ACHN (cell line): ENCODE measurements at regions not wholly inside any gene's neighbourhood (a gene's known extent, or its start where the extent isn't known, plus 50 kb on each side); places are given as distances from the start of the nearest gene placed in this dataset.
"Not testable (repeated sequence)": the region's sequence is repeated elsewhere in the genome, so short reads cannot be mapped to it uniquely, and the experiment has no call there.

Experiments used
- DNase-seq: peaks from one replicate; pipeline ENCODE4 v3.0.0-alpha.2; 2015
- in situ Hi-C: cut with HindIII; loops from 2 replicates; pipeline ENCODE4 v1.10.0; 2017; ENCODE audit warnings: low sequenced_read_pairs, low pct_ligation_motif_present, low pct_unique_long_range_greater_than_20kb

- no peak for DNase-seq
- in situ Hi-C loops = no loop called here
Measured at GRCh38 chr7:90111-91063, 102.0 kb upstream of the FAM20C start.

- no peak for DNase-seq
- in situ Hi-C loops = no loop called here
Measured at GRCh38 chr7:91396-92175, 100.8 kb upstream of the FAM20C start.

- no peak for DNase-seq
- in situ Hi-C loops = no loop called here
Measured at GRCh38 chr7:92231-92674, 100.1 kb upstream of the FAM20C start.

GRCh38 chr7:92888-93672 is 99.3 kb upstream of the FAM20C start:
- in situ Hi-C loops = no loop called here

GRCh38 chr7:94251-94801 is 98.0 kb upstream of the FAM20C start:
- in situ Hi-C loops = no loop called here
- DNase-seq = no peak

More at GRCh38 chr7:92888-93672, 99.3 kb upstream of the FAM20C start:
- DNase-seq = no peak

GRCh38 chr7:95180-95862 is 97.0 kb upstream of the FAM20C start:
- DNase-seq = no peak
- in situ Hi-C loops = no loop called here

- no peak for DNase-seq
- in situ Hi-C loops = no loop called here
Measured at GRCh38 chr7:95863-96260, 96.5 kb upstream of the FAM20C start.

- DNase-seq = no peak
- in situ Hi-C loops = no loop called here
Measured at GRCh38 chr7:96861-97260, 95.5 kb upstream of the FAM20C start.

- DNase-seq = no peak
- in situ Hi-C loops = no loop called here
Measured at GRCh38 chr7:97310-97841, 95.0 kb upstream of the FAM20C start.

- peak; percentile 35 for DNase-seq
Measured at GRCh38 chr7:101146-102046, 91.0 kb upstream of the FAM20C start.

GRCh38 chr7:102047-102711 is 90.2 kb upstream of the FAM20C start:
- no peak for DNase-seq
- in situ Hi-C loops = no loop called here

More at GRCh38 chr7:101146-102046, 91.0 kb upstream of the FAM20C start:
- in situ Hi-C loops = no loop called here

- DNase-seq = no peak
Measured at GRCh38 chr7:102721-103120, 89.7 kb upstream of the FAM20C start.

GRCh38 chr7:103981-104380 is 88.4 kb upstream of the FAM20C start:
- in situ Hi-C loops, DNase-seq: not testable (repeated sequence)

More at GRCh38 chr7:102721-103120, 89.7 kb upstream of the FAM20C start:
- in situ Hi-C loops = no loop called here

GRCh38 chr7:105002-105401 is 87.4 kb upstream of the FAM20C start:
- in situ Hi-C loops = no loop called here
- no peak for DNase-seq

GRCh38 chr7:106356-106755 is 86.0 kb upstream of the FAM20C start:
- no peak for DNase-seq
- in situ Hi-C loops = no loop called here

GRCh38 chr7:107233-107632 is 85.1 kb upstream of the FAM20C start:
- in situ Hi-C loops = no loop called here
- DNase-seq = no peak
